Fibroblast of upper back skin (primary cell): ENCODE measurements at regions not wholly inside any gene's neighbourhood (a gene's known extent, or its start where the extent isn't known, plus 50 kb on each side); places are given as distances from the start of the nearest gene placed in this dataset.
"Not testable (repeated sequence)": the region's sequence is repeated elsewhere in the genome, so short reads cannot be mapped to it uniquely, and the experiment has no call there.

Experiments used
- DNase-seq: peaks from one replicate; pipeline ENCODE4 v3.0.0-alpha.2; 2013

DNA sequence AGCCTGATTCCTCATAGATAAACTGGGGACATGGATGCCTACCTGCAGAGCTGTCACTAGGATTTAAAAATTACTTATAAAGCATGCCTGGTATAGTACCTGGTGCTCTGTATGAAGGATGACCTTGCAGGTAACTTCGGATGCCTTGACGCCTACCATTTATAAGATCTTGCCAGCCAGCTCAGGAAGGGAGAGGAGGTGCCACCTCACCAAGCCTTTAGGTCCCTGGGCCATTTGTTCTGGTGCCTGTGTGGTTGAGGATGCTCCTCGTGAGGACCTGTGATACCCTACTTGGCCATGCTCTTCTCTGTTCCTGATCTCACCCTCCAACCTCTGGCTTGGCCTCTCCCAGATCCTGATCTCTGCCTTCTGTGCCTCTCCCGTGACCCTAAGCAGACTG, 85.2 kb downstream of the FDX1 start:
- no peak for DNase-seq

DNA sequence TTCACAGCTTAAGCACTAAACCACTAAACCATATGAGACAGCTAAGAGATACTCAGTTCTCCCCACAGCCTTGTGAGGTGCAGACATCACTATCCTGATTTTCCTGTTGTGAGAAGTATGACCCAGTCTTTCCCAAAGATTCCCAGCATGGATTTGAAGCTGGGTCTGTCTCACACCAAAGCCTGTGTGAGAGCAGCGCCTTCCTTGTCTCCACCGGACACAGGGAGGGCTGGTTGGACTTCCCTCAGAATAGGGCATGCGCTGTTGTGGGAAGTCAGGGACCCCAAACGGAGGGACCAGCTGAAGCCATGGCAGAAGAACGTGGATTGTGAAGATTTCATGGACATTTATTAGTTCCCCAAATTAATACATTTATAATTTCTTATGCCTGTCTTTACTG, 87.6 kb downstream of the FDX1 start:
- not testable (repeated sequence) for DNase-seq

DNA sequence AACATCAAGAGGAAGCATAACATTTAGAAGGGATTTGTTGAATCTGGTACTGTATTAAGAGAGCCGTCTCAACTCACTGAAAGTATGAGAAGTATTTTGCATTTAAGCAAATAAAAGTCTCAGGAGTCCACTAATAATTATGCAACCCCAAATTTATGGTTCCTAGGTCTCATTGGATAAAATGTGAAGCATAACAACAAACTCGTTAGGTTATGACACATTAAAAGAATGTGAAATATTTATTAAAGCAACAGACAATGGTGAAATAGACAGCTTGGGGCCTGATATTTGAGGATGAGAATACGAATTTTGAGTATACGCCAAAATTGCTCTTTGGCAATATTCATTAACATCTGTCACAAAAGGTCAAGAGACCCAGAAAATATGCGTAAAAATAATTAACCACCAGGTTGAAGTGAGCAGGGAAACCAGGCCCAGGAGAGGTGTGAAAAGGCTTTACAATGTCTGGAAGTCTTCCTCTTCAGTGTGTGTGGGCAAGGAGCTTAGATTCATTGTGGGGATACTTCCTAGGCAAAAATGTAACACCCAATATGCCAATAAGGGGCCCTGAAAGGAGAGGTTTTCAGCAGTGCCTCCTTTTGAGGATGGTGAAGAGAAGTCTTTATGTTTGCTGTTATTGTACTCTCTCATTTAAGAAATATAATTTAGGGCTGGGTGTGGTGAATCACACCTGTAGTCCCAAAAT, 89.2 kb downstream of the FDX1 start:
- DNase-seq, result peak; percentile 57

DNA sequence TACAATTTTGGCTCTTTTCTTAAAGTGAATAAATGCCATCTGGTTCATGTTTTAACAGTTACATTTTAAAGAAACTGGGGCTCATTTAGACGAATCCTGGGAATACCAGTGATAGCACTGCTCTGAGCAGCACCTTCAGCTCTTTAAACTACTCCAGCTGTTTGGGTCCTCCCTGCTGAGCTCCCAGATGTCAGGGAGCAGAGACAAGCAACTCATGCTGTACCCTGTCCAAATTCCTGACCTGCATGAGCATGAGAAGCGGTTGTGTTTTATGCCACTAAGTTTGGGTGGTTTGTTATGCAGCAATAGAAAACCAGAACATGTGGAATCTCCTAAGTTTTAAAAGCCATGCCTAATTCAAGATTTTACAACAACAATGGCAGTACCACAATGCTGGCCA, 90.0 kb downstream of the FDX1 start:
- no peak for DNase-seq

DNA sequence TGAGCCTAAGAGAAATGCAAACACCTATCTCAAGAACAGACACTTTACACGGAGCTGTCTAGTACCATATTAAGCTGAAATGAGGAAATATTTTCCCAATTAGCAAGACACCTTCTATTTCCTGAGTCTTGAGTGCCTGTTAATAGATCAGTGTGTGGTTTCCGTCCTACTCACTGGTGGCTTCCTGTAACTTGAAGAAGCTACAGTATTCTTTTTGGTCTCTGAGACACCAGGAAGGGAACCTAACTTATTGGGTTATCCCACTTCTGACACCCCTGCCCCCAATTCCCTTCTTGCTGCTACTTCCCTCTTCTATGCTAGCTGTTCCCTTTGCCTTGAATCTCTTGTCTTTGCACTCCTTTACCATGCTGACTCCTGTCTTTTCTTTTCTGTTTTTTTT, 92.7 kb downstream of the FDX1 start:
- DNase-seq, result no peak

DNA sequence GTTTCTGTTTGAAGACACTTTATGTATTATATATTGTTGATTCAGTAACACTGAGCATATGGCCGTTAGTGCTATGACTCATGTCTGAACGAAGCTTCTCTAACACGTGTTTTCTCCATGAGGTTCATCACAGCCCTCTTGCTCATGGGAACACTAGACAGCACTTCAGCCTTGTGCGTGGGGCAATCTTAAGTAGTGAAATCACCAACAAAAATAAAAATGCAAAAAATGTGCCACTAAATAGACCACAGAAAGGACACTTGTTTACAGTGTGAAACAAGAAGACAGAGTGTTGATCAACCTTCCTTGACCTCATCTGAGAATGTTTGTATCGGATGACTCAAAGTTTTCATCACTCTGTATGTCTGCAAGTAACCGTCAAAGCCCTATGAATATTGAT, 94.5 kb downstream of the FDX1 start:
- DNase-seq, result peak; percentile 81

DNA sequence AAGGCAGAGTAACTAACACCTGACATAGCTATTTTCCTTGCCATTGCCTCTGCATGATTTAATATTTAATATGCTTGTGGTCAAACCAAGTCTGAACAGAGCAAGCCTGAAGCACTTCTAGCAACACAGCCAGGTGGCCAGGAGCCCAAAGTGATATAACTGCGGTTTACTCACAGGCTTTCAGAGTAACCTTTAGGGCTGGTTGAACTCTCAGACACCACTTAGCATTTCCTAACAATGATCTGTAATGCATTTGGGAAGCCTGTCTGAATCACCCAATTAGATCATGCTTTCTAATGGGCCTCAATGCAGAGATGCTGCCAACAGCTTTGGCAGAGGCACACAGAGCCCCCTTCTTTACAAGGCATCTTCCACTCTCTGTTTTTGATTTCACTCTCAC, 96.1 kb downstream of the FDX1 start:
- DNase-seq, result peak; percentile 85

DNA sequence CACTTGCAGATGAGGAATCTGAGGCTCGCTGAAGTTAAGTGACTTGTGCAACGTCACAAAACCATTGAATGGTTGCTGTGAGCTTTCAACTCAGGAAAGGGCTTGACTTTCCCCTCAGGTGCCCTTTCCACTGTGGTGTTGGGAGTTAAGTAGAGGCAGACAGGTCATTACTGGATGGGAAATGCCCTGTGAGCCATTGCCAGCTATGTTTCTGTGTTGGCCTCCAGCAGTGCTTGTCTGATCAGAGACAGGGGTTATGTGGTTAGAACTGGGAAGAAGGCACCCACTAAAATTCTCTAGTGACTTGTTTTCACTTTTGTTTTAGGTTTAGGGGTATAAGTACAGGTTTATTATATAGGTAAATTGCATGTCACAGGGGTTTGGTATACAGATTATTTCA, 96.6 kb downstream of the FDX1 start:
- DNase-seq, result no peak
